Lower leg skin (tissue), 4 donors: ENCODE measurements at regions not wholly inside any gene's neighbourhood (a gene's known extent, or its start where the extent isn't known, plus 50 kb on each side); places are given as distances from the start of the nearest gene placed in this dataset.

Experiments used
- DNase-seq, 2 donors: peaks; one replicate each; pipeline ENCODE4 v3.0.0-alpha.2; 2019; ENCODE audit warnings: low spot score in 2 of 2
- H3K4me3 ChIP-seq: fragments of 200-600 bp; sonication (generic); 2 replicates; pipeline ENCODE4 v1.5.1; 2017; ENCODE audit warnings: mild to moderate bottlenecking, low read depth; ENCODE audit not compliant: poor library complexity, severe bottlenecking
- POLR2A ChIP-seq, 2 donors: fragments of 450-650 bp; IDR thresholded peaks; one replicate each; pipeline ENCODE4 v1.6.1; 2016 to 2017; ENCODE audit warnings: antibody characterized with exemption in 2 of 2, mild to moderate bottlenecking in 1 of 2, moderate library complexity in 1 of 2
- WGBS, 2 donors: methylation state at CpG; one replicate each; pipeline ENCODE4 v1.1.5; 2018; 5-methylcytosine and 5-hydroxymethylcytosine counted together
- intact Hi-C: fragments of 100-400 bp; cut with DNase I; formaldehyde crosslinking; loops from one replicate; pipeline ENCODE4 v1.15.0; 2023; ENCODE audit warnings: low total_unique reads
- TF ChIP-seq, protein P1 (sequence below), 3 donors: fragments of 450-650 bp; IDR thresholded peaks; one replicate each; pipeline ENCODE4 v1.5.1; 2016; ENCODE audit warnings: antibody characterized with exemption in 3 of 3, mild to moderate bottlenecking in 3 of 3, moderate library complexity in 2 of 3

DNA sequence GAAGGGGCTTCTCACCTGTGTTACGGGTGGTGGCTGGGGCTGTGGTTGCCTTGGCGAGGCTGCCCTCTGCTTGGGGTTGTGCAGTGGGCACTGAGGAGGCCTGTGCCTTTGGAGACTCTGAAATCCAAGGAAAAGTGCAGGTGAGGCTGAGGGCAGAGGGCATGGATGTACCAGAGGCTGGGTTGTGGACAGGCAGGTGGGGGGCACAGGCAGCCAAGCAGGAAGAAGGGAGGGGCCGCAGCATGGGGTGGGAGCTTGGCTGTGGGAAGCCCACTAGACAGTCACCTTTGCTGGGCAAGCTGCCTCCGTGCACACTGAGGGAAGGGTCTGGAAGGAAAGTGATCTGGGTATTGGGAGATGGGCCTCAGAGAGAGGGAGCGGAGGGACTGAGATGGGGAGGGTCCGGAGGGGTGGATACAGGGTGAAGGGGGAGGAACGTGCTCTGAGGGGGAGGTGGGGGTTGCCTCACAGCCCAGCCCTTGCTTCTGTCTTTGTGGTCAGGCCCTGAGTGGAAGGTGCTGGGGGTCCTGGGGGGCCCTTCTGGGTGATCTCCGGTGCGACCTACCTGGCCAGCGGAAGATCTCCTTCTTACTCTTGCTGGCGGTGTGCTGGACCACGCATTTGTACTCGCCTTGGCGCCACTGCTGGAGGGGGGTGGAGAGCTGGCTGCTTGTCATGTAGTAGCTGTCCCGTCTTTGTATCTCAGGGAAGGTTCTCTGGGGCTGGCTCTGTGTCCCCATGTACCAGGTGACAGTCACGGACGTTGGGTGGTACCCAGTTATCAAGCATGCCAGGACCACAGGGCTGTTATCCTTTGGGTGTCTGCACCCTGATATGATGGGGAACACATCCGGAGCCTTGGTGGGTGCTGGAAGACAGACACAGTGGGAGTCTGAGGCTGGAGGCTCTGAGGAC, 318.7 kb downstream of the TMEM121 start:
- TF ChIP-seq, protein P1, sequence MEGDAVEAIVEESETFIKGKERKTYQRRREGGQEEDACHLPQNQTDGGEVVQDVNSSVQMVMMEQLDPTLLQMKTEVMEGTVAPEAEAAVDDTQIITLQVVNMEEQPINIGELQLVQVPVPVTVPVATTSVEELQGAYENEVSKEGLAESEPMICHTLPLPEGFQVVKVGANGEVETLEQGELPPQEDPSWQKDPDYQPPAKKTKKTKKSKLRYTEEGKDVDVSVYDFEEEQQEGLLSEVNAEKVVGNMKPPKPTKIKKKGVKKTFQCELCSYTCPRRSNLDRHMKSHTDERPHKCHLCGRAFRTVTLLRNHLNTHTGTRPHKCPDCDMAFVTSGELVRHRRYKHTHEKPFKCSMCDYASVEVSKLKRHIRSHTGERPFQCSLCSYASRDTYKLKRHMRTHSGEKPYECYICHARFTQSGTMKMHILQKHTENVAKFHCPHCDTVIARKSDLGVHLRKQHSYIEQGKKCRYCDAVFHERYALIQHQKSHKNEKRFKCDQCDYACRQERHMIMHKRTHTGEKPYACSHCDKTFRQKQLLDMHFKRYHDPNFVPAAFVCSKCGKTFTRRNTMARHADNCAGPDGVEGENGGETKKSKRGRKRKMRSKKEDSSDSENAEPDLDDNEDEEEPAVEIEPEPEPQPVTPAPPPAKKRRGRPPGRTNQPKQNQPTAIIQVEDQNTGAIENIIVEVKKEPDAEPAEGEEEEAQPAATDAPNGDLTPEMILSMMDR (IDR thresholded peaks at IDR 0.05) = no peak
- no peak for TF ChIP-seq POLR2A (IDR thresholded peaks at IDR 0.05)
- DNase-seq = peak in 1 of 2 donors; percentile 73
- no peak overlapping the region for H3K4me3 ChIP-seq
- WGBS, 2 donors = 84 to 86% methylated on average over 18 of the region's 18 CpGs
- intact Hi-C loops = no loop called here

DNA sequence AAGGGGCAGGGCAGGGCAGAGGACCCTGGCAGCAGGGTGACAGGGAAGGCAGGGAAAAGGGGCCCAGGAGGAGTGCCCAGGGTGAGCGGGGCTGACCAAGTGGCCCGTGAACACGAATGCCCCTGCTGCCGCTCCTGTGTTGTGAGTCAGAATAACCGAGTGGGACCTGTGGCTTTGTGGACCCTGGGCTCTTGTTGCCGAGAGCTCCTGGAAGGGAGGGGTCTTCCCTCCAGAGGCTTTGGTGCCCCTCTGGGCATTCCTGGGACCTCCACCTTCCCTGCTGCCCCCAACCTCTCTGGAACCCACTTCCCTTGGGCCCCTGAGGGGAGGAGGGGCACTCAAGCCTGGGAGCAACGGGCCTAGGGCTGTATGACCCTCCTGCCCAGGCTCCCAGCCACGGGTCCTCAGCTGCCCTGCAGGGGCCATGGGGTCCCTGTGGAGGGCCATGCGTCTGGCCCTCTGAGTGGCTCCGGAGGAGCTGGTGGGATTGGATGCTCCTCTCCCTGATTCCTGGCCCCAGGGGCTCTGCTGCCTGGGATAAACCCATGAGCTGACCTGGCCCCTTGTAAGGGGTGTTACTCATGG, 319.4 kb downstream of the TMEM121 start:
- TF ChIP-seq, protein P1 (IDR thresholded peaks at IDR 0.05) = no peak
- TF ChIP-seq POLR2A (IDR thresholded peaks at IDR 0.05) = no peak
- 83 to 90% methylated on average over 6 to 10 of the region's 10 CpGs for WGBS, 2 donors
- H3K4me3 ChIP-seq = no peak overlapping the region
- intact Hi-C loops = no loop called here
- no peak for DNase-seq

DNA sequence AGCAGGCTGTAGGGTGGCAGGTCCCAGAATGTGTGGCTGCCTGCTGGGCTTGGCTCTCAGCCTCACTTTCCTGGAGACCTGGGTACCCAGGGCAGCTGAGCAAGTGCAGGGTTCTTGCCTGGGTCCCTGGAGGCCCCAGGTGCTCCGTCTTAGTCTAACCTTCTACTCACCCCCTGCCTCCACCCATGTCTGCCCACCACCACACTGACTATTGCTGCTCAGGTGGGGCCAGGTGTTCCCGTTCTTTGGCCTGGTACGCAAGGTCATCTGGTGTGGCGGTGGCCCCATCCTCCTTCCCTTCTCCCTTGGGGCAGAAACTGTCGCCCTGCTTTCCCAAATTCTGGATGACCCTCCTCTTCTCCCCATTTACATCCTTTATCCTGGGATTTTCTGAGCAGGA, 319.9 kb downstream of the TMEM121 start:
- no peak for TF ChIP-seq POLR2A (IDR thresholded peaks at IDR 0.05)
- TF ChIP-seq, protein P1 (IDR thresholded peaks at IDR 0.05) = no peak
- H3K4me3 ChIP-seq = no peak overlapping the region
- intact Hi-C loops = no loop called here
- 79 to 80% methylated on average over 5 of the region's 5 CpGs for WGBS, 2 donors
- DNase-seq = no peak

DNA sequence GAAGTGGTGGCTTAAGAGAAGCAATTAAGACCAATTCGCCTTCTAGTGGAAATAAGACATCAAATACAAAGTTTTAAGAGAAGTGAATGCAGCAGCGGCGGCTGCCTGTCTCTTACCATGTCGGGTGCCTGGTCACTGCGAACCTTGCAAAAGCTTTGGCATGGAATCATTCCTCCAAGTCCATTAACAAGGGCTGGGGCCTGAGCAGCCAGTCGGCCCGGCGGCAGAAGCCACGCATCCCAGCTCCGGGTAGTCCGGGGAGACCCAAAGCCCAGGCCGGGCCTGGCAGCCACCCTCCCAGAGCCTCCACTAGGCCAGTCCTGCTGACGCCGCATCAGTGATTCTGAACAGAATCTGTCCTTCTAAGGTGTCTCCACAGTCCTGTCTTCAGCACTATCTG, 321.0 kb downstream of the TMEM121 start:
- DNase-seq = no peak
- 92 to 93% methylated on average over 14 of the region's 14 CpGs for WGBS, 2 donors
- no peak overlapping the region for H3K4me3 ChIP-seq

DNA sequence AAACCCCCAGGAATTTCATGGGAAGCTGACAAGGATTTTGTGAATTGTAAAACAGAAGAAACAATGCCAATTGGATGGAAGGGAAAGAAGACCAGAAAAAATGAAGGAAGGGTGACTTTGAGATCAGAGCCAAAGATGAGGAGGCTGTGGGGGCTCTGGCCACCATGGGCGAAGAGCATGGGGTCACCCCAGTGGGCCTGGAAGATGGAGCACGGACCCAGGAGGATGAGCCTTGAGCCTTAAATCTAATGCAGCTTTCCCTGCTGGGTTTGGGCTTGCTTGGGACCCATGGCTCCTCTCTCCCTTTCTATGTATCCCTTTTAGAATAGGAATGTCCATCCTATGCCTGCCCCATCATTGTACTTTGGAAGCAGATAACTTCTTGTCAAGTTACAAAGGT, 322.2 kb downstream of the TMEM121 start:
- 57 to 60% methylated on average over 2 of the region's 2 CpGs for WGBS, 2 donors
- intact Hi-C loops = no loop called here
- H3K4me3 ChIP-seq = no peak overlapping the region
- DNase-seq = no peak
- TF ChIP-seq, protein P1 (IDR thresholded peaks at IDR 0.05) = no peak

More for the DNA sequence above, 321.0 kb downstream of the TMEM121 start:
- intact Hi-C loops = no loop called here
- TF ChIP-seq POLR2A (IDR thresholded peaks at IDR 0.05) = no peak
- TF ChIP-seq, protein P1 (IDR thresholded peaks at IDR 0.05) = no peak
